GM18517 (cell line): ENCODE measurements at regions not wholly inside any gene's neighbourhood (a gene's known extent, or its start where the extent isn't known, plus 50 kb on each side); places are given as distances from the start of the nearest gene placed in this dataset.
"Not testable (repeated sequence)": the region's sequence is repeated elsewhere in the genome, so short reads cannot be mapped to it uniquely, and the experiment has no call there.

Experiments
- ATAC-seq: cut with Tn5 transposase; IDR thresholded peaks from one replicate; pipeline ENCODE4 v1.9.1; 2021; ENCODE audit warnings: mild to moderate bottlenecking, moderate library complexity; ENCODE audit not compliant: unreplicated experiment

GRCh38 chr21:32099812-32100416 lies 178.9 kb downstream of the MIS18A start:
- ATAC-seq: no peak

GRCh38 chr21:32096411-32096810 lies 182.4 kb downstream of the MIS18A start:
- ATAC-seq: no peak

- ATAC-seq: no peak
Measured at GRCh38 chr21:32094804-32095203, 184.0 kb downstream of the MIS18A start.

- no peak for ATAC-seq
Measured at GRCh38 chr21:32093646-32094462, 185.0 kb downstream of the MIS18A start.

GRCh38 chr21:32090956-32091355 lies 187.9 kb downstream of the MIS18A start:
- no peak for ATAC-seq

GRCh38 chr21:32089766-32090165 lies 189.1 kb downstream of the MIS18A start:
- no peak for ATAC-seq

DNA sequence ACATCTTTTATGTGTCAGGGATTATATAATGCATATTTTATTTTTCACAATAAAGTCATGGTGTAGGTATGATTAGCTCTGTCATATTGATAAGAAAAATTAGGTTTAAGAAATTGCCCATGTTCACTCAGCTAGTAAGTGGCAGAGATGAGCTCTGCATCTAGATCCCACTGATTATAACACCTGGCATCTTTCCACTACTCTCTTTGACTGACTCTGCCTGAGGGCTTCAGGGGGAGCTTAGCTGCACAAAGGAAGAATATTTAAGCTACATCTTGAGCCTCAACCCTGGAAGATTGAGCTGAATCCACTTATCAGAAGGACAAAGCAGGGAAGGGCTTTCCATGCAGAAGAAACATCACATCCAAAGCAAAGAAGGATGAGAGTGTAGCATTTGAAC lies 190.4 kb downstream of the MIS18A start:
- ATAC-seq: no peak

- ATAC-seq: no peak
Measured at GRCh38 chr21:32087447-32087846, 191.4 kb downstream of the MIS18A start.

- ATAC-seq: no peak
Measured at GRCh38 chr21:32083197-32083596, 195.7 kb downstream of the MIS18A start.

GRCh38 chr21:32082466-32082865 lies 196.4 kb downstream of the MIS18A start:
- ATAC-seq: no peak

DNA sequence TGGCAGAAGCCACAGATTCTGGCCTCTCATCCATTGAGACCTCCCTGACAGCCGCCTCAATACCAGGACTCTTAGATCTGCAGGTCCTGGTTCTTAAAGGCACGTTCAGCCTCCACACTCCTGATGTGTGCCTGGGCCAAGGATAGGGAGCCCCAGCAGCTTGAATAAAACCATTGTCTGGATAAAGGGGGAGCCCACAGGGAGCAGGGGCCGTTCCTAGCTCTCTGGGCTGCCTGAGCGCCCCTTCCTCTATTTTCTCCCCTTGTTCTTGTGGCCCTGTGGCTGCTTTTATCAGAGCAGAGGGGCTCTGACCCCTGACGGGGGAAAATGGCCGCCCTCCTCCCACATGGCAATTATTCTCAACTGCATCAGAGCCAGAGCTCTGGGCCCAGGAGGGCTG lies 200.8 kb downstream of the HUNK start:
- ATAC-seq: no peak

GRCh38 chr21:32073190-32073589 lies 200.4 kb downstream of the HUNK start:
- no peak for ATAC-seq

DNA sequence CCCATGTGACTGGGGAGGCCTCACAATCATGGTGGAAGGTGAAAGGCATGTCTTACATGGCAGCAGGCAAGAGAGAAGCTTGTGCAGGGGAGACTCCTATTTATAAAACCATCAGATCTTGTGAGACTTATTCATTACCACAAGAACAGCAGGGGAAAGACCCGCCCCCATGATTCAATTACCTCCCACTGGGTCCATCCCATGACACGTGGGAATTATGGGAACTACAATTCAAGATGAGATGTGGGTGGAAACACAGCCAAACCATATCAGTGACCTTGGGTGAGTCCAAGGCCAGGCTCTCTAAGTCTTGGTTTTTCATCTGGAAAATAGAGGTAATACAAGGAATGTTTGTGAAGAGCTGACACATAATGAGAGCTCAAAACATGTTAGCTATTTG lies 198.8 kb downstream of the HUNK start:
- ATAC-seq: not testable (repeated sequence)

DNA sequence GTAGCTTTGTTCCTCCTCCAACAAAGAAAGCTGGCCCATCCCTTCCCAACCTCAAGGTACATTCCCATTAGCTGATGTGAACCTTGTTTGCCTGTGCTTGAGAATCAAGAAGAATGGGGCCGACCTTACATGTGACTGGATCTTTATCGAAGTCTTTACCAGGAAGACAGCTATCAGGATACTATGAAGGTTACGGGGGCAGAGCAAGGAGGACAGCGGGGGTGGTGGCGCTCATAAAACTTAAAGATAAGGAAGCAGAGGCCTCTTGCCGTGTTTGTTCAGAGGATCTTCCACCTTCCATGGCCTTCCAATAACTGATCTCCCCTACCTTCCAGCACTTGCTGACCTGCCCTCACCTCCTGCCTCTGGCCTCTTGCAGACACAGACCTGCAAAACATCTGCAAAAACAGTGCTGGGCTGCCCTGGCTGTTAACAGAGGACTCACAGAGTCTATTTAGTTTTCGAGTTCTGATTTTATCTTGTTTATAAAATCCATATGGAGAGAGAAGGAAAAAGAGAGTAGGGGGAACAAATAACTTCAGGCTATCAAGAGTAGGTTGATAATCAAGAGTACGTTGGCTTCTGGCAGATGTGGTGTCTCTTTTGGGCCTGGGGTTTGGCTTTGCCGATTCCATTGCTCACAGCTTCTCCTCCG lies 198.0 kb downstream of the HUNK start:
- ATAC-seq: no peak

GRCh38 chr21:32070126-32070525 lies 197.3 kb downstream of the HUNK start:
- no peak for ATAC-seq

DNA sequence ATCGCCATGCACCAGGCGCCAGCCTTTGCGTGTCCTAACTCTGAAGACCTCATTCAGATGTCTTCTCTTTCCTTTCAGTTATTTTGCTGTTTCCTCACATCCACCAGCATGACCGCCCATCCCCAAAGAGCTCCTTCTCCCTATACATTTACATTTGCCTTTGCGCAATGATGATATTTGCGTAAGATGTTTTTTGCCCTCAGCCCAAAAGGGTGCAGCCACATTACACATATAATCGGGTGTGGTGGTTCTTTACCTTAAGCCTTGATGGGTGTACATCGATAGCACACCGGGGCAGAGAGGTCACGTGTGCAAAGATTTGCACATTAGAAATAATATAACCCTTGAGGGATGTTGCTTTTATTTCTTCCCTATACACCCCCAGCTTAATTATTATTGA lies 192.8 kb downstream of the HUNK start:
- no peak for ATAC-seq

- ATAC-seq: no peak
Measured at GRCh38 chr21:32064281-32064910, 191.6 kb downstream of the HUNK start.

- ATAC-seq: no peak
Measured at GRCh38 chr21:32062591-32063227, 189.9 kb downstream of the HUNK start.

DNA sequence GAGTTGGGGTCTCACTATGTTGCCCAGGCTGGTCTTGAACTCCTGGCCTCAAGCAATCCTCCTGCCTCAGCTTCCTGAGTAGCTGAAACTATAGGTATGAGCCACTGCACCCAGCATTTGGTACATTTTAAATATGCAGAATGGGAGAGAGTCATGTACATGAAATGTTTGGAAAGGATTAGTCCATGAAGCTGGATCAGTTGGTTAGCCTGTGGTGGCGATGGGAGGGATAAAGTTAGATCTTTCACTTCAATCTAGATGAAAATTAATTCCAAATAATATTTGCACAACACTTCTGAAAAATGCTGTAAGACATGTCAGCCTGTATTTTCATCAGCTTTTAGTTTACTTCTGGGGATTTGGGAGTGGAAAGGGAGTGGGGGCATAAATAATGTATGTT lies 188.9 kb downstream of the HUNK start:
- ATAC-seq: no peak

DNA sequence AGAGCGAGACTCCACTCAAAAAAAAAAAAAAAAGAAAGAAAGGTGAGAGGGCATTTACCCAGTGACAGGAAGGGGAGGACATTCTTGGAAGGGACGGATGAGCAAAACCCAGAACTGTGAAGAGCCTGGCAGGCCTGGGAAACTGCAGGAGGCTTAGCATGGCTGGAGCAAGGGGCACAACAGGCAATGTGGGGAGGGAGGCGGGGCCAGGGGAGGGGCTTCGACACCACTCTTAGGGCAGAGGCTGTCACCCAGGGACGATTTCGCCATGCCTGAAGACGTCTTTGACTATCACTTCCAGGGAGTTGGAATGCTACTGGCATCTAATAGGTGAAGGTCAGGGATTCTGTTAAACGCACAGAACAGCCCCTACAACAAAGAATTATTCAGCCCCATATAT lies 184.0 kb downstream of the HUNK start:
- no peak for ATAC-seq

GRCh38 chr21:32055305-32055704 lies 182.5 kb downstream of the HUNK start:
- ATAC-seq: no peak
